KMS-11 (cell line): ENCODE measurements at regions not wholly inside any gene's neighbourhood (a gene's known extent, or its start where the extent isn't known, plus 50 kb on each side); places are given as distances from the start of the nearest gene placed in this dataset.
"Not testable (repeated sequence)": the region's sequence is repeated elsewhere in the genome, so short reads cannot be mapped to it uniquely, and the experiment has no call there.

Experiments used
- H2AFZ ChIP-seq: fragments of 200-600 bp; sonication (generic); 2 replicates; pipeline ENCODE4 v1.6.1; 2016; ENCODE audit warnings: antibody characterized with exemption, mixed run types, low read depth
- H3K27ac ChIP-seq: fragments of 200-600 bp; sonication (generic); 2 replicates; pipeline ENCODE4 v1.6.1; 2016; ENCODE audit warnings: mild to moderate bottlenecking, mixed run types
- H3K27me3 ChIP-seq: fragments of 200-600 bp; sonication (generic); 2 replicates; pipeline ENCODE4 v1.6.1; 2017; ENCODE audit warnings: mild to moderate bottlenecking, low read depth, mixed run types, moderate library complexity; ENCODE audit not compliant: insufficient read depth
- H3K36me3 ChIP-seq: fragments of 200-600 bp; sonication (generic); 2 replicates; pipeline ENCODE4 v1.6.1; 2017; ENCODE audit warnings: mild to moderate bottlenecking, mixed run types; ENCODE audit not compliant: insufficient read depth
- H3K4me1 ChIP-seq: fragments of 200-600 bp; sonication (generic); 2 replicates; pipeline ENCODE4 v1.6.1; 2016; ENCODE audit warnings: mild to moderate bottlenecking, low read depth, mixed run types; ENCODE audit not compliant: poor library complexity, severe bottlenecking
- H3K4me2 ChIP-seq: fragments of 200-600 bp; sonication (generic); 2 replicates; pipeline ENCODE4 v1.7.0; 2016; ENCODE audit warnings: mild to moderate bottlenecking, mixed run types
- H3K4me3 ChIP-seq: fragments of 200-600 bp; sonication (generic); IDR thresholded peaks from 2 replicates; pipeline ENCODE4 v1.6.1; 2017; ENCODE audit warnings: low read depth, low read length, mixed read lengths; ENCODE audit not compliant: insufficient read depth
- H3K79me2 ChIP-seq: fragments of 200-600 bp; sonication (generic); 2 replicates; pipeline ENCODE4 v1.6.1; 2016; ENCODE audit warnings: low read depth, mixed run types; ENCODE audit not compliant: insufficient read depth
- H3K9ac ChIP-seq: fragments of 200-600 bp; sonication (generic); 2 replicates; pipeline ENCODE4 v1.6.1; 2016; ENCODE audit warnings: mild to moderate bottlenecking, mixed run types
- H4K20me1 ChIP-seq: fragments of 200-600 bp; sonication (generic); 2 replicates; pipeline ENCODE4 v1.6.1; 2016; ENCODE audit warnings: mild to moderate bottlenecking, mixed run types; ENCODE audit not compliant: insufficient read depth
- CTCF ChIP-seq: fragments of 200-600 bp; sonication (generic); conservative IDR thresholded peaks from 2 replicates; pipeline ENCODE4 v1.6.1; 2017; ENCODE audit warnings: low read depth, mild to moderate bottlenecking, antibody characterized with exemption, low read length, moderate library complexity, mixed read lengths

GRCh38 chr13:78065141-78065540, 146.5 kb upstream of the EDNRB start:
- no peaks in the 10 kb centered on the region for H4K20me1 ChIP-seq

GRCh38 chr13:78061806-78062205, 143.2 kb upstream of the EDNRB start:
- TF ChIP-seq CTCF = no peak

More at GRCh38 chr13:78065141-78065540, 146.5 kb upstream of the EDNRB start:
- no peaks in the 10 kb centered on the region for H3K79me2 ChIP-seq
- H3K36me3 ChIP-seq = no peaks in the 10 kb centered on the region
- no peak overlapping the region for H3K4me2 ChIP-seq
- H3K27ac ChIP-seq = no peak overlapping the region
- no peak overlapping the region for H2AFZ ChIP-seq
- H3K4me3 ChIP-seq = no peak overlapping the region
- no peaks in the 10 kb centered on the region for H3K27me3 ChIP-seq
- no peak overlapping the region for H3K9ac ChIP-seq
- H3K4me1 ChIP-seq = no peaks in the 10 kb centered on the region
- no peak for TF ChIP-seq CTCF

GRCh38 chr13:78060966-78061365, 142.3 kb upstream of the EDNRB start:
- Histone ChIP-seq H3K36me3 (no peaks in the 10 kb centered on the region), H3K27ac (no peak overlapping the region), H3K4me3 (no peak overlapping the region), H2AFZ (no peak overlapping the region), H3K9ac (no peak overlapping the region), H3K79me2 (no peaks in the 10 kb centered on the region), H3K27me3 (no peaks in the 10 kb centered on the region), H3K4me2 (no peak overlapping the region), H4K20me1 (no peaks in the 10 kb centered on the region), H3K4me1 (no peaks in the 10 kb centered on the region)
- TF ChIP-seq CTCF = no peak

More at GRCh38 chr13:78061806-78062205, 143.2 kb upstream of the EDNRB start:
- Histone ChIP-seq H3K79me2 (no peaks in the 10 kb centered on the region), H3K36me3 (no peaks in the 10 kb centered on the region), H3K4me2 (no peak overlapping the region), H4K20me1 (no peaks in the 10 kb centered on the region), H3K27me3 (no peaks in the 10 kb centered on the region), H3K9ac (no peak overlapping the region), H3K4me3 (no peak overlapping the region), H2AFZ (no peak overlapping the region), H3K27ac (no peak overlapping the region), H3K4me1 (no peaks in the 10 kb centered on the region)

- H4K20me1 ChIP-seq, H3K4me2 ChIP-seq, H2AFZ ChIP-seq, H3K27me3 ChIP-seq, H3K9ac ChIP-seq, H3K79me2 ChIP-seq, H3K27ac ChIP-seq, H3K4me3 ChIP-seq, H3K36me3 ChIP-seq, H3K4me1 ChIP-seq: not testable (repeated sequence)
Measured at GRCh38 chr13:78056865-78057264, 138.2 kb upstream of the EDNRB start.

GRCh38 chr13:78054157-78054556, 135.5 kb upstream of the EDNRB start:
- no peak for TF ChIP-seq CTCF

More at GRCh38 chr13:78054157-78054556, 135.5 kb upstream of the EDNRB start:
- H3K27ac ChIP-seq = no peak overlapping the region
- H3K4me1 ChIP-seq = no peaks in the 10 kb centered on the region
- no peak overlapping the region for H3K4me3 ChIP-seq
- H3K4me2 ChIP-seq = no peak overlapping the region
- H4K20me1 ChIP-seq = no peaks in the 10 kb centered on the region
- H2AFZ ChIP-seq = no peak overlapping the region
- no peaks in the 10 kb centered on the region for H3K27me3 ChIP-seq
- H3K9ac ChIP-seq = no peak overlapping the region
- no peaks in the 10 kb centered on the region for H3K36me3 ChIP-seq
- no peaks in the 10 kb centered on the region for H3K79me2 ChIP-seq
